Suppressor macrophage treated with lipopolysaccharide for 1 hour (primary cell): ENCODE measurements at regions not wholly inside any gene's neighbourhood (a gene's known extent, or its start where the extent isn't known, plus 50 kb on each side); places are given as distances from the start of the nearest gene placed in this dataset.
"Not testable (repeated sequence)": the region's sequence is repeated elsewhere in the genome, so short reads cannot be mapped to it uniquely, and the experiment has no call there.

Source experiments
- DNase-seq, 3 donors: peaks; one replicate each; pipeline ENCODE4 v3.0.0-alpha.2; 2020 to 2022

DNA sequence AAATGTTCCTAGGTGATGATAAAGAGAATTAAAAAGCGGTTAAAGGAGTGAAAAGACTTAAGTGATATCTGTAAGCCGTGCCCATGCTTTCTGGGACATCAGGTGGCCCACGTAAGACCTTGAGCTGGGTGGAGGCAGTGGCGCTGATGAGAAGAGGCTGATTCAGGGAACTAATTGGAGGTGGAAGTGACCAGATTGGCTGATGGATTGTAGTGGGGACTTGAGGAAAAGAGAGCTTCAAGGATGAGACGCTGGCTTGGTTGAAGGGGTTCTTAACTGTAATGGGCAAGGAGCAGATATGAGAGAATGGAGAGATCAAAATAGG is 69.1 kb upstream of the EP300 start:
- no peak for DNase-seq

DNA sequence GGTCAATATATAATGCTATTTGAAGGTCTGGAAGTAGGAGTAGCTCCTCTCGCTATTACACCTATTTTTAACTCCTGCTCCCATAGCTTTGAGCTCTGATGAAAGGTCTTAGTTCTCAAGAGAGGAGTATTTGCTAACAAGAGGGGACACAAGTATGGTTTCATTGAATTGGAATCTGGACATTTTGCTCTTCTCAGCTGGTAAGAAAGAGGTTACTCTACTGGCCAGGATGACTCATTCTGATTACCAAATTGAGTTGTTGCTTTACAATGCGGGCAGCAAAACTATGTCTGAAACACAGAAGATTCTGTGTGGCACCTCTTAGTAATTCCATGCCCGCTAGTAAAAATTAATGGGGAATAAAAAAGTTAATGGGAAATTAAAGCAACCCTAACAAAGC is 63.6 kb upstream of the EP300 start:
- peak; percentile 73 to 89 (median 85) for DNase-seq

DNA sequence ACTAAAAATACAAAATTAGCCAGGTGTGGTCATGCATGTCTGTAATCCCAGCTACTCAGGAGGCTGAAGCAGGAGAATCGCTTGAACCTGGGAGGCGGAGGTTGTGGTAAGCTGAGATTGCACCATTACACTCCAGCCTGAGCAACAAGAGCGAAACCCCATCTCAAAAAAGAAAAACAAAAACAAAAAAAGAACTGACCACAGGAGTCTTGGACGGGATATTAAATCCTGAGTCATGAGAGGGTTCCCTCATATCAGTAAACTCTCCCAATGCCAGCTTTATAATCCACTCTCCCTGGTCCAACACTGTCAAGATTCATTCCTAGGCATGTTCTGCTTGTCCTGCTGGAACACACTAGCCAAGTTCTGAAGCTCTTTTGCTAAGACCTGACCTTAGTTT is 61.5 kb upstream of the EP300 start:
- no peak for DNase-seq

DNA sequence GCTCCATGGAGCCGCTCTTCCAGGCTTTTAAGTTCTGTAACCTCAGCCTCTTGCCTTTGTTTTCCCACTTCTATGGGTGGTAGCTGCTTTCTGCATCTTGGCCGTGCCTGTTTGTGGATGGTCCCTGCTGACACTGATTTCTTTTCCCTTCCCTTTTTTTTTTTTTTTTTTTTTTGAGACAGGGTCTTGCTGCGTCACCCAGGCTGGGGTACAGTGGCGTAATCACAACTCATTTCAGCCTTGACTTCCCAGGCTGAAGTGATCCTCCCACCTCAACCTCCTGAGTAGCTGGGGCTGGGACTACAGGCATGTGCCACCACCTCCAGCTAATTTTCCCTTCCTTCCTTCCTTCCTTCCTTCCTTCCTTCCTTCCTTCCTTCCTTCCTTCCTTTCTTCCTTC is 57.7 kb upstream of the EP300 start:
- DNase-seq = peak; percentile 47 to 54 (median 47)

DNA sequence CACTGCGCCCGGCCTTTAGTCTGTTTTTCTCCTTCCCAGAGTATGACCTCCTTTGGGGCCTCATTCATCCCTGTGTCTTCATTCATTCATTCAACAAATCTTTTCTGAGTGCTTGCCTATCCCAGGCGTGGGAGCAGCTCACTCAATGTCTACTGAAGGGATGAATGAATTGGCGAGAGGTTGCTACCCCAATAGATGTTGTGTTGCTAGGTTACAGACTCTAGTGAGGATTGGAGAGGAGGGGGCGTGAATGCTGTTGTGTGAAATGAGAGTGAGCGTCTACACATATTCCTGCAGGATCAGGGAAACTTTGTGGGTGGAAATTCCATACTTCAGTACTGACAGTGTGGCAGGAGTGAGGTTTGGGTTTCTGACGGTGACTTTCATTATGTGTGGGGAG is 55.5 kb upstream of the EP300 start:
- no peak for DNase-seq

DNA sequence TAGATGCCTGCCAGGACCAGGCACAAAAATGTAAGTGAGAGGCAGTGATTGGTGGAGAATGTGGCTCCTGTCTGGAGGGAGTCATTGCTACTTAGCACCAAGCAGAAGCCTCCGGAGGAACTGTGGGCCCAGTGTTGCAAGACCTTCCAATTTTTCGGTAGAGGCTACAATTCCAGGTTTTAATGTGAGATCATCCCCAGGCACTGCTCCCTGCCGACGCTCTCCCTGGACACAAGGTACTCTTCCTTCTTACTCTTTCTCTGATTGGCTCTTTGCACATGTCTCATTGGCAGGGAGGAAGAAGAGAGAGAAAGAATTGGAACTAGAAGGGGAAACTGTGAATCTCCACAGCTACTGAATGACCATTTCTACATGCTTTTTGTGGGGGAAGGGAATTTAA is 53.7 kb upstream of the EP300 start:
- DNase-seq = peak in 1 of 3 donors; percentile 36

DNA sequence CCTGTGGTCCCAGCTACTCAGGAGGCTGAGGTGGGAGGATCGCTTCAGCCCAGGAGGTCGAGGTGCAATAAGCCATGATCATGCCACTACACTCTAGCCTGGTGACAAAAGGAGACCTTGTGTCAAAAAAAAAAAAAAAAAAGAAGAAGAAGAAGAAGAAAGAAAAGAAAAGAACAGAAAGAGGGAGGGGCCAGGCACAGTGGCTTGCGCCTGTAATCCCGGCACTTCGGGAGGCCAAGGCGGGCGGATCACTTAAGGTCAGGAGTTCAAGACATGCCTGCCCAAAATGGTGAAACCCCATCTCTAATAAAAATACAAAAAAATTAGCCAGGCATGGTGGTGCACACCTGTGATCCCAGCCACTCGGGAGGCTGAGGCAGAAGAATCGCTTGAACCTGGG is 52.8 kb upstream of the EP300 start:
- DNase-seq = not testable (repeated sequence)

DNA sequence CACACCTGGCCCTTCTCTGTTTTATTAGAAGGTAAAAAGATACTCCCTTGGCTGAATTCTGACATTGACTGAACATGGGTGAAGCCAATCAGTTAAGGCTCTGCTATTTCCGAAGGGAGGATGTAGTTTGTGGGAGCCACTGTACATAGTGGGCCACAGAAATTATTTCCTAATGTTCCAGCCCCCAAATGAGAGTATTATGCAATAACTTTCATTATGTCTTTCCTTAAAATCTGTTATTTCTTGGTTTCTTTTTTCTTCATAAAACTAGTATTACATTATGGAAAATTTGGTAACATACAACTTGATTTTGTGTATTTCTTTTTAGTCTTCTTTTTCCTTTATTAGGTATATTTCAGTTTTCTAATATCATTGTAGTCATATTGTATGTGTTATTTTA is 51.9 kb upstream of the EP300 start:
- no peak for DNase-seq

DNA sequence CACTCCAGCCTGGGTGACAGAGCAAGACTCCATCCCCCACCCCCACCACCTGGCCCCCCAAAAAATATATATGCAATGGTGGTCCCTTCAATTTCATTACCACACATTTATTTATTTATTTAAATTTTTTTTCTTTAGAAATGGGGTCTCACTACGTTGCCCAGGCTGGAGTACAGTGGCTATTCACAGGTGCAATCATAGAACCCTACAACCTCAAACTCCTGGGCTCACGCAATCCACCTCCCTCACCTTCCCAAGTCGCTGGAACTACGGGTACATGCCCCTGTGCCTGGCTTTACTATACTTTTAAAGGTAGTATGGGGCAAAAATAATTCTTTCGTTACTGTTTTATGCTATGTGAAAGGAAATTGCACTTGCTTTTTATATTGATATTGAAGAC is 50.9 kb upstream of the EP300 start:
- DNase-seq = no peak
